Activated gamma-delta T cell treated with anti-CD3 and anti-CD28 coated beads, Interleukin-2, amount 50 U/mL, for 16 hours (primary cell): ENCODE measurements at regions not wholly inside any gene's neighbourhood (a gene's known extent, or its start where the extent isn't known, plus 50 kb on each side); places are given as distances from the start of the nearest gene placed in this dataset.

Experiments used
- DNase-seq: peaks from one replicate; pipeline ENCODE4 v3.0.0-alpha.2; 2020; ENCODE audit warnings: low read depth

DNA sequence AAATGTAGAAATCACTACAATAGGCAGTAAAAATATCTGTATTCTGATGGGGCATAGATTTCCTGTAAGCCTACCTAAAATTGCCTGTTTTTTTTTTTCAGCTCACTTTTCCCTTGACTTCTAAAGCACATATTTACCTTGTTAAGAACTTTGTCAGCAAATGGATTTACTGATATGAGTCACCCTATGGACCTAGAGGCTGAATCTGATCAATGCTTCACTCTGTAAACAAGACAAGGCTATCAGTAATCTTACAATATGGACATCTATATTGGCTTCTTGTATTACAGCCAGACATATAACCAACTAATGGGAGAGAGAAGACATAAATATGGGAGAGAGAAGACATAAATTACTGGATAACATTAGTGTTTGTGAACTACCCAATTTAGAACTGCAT is 792.7 kb upstream of the CHD1 start:
- no peak for DNase-seq

DNA sequence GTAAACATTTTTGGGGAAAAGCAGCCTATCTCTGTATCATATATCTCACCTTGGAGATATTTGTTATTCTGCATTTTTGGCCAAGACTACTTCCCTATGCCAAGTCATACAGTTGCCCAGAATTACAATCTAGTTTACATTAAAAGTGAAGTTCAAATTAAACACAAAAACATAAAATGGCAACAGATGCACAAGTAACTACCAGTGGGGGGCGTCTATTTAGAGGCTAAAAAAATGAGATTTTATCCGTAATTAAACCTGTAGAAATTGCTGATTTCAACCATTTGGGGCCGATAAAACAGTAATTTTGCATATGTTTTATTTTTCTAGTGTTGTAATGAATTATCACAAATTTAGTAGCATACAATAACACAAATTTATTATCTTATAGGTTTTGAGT is 787.1 kb upstream of the CHD1 start:
- no peak for DNase-seq

DNA sequence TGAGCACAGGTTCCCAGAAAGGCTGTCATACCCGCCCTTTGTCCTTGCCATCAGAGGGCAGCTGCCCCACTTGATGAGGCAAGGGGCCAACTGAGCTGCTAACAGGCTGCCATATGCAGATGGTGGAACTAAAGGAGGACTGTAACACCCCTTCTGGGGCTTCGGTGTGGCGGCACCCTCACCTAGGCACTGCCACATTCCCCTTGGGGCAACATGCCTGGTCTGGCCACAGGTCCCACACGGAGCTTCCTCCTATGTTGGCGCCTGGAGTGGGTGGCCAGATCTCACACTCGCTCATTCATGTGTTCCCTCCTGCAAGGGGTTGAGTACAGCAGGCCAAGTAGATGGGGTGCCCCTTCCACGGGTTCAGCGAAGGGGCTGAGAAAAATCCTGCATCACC is 777.4 kb upstream of the CHD1 start:
- DNase-seq, result no peak

DNA sequence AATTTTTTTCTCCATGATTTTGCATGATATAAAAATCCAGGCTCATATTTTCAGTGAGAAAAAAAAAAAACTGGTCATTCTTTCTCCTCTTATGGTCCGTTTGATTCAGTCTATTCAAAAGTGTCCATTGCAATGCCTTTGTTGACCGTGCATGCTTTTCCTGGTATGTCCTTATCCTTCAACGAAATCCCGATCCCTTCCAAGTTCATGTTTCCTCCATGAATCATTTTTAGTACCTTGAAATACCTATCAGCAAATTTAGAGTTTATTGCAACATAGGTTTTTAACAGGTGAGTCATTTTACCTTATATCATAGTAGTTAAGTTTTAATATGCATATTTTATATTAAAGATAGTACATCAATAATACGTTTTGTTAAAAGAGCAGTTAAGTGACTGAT is 773.8 kb upstream of the CHD1 start:
- DNase-seq, result no peak

DNA sequence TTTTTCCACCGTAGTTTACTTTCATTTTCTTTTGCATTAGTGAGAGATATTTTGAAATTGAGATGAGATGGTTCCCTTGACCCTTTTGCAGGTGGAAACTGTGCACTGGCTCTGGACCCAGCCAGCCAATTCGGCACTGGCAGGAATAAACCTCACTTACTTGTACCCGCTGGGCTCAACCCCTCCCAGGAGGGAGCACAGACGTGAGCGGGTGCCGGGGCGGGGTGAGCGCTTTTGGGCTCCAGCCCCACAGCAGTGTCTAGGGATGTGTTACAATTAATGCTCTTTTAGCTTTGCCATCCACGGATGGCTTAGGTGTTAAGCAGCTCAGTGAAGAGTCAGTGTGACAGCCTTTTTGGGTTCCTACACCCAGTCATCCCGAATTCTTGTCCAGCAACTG is 766.1 kb upstream of the CHD1 start:
- no peak for DNase-seq

DNA sequence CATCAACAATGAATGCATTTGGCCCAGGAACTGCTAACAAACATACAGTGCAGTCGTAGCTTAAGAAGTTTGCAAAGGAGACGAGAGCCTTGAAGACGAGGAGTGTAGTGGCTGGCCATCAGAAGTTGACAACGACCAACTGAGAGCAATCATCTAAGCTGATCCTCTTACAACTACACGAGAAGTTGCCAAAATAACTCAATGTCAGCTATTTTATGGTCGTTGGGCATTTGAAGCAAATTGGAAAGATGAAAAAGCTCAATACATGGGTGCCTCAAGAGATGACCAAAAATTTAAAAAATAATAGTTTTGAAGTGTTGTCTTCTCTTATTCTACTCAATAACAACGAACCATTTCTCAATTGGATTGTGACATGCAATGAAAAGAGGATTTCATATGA is 757.7 kb upstream of the CHD1 start:
- no peak for DNase-seq

DNA sequence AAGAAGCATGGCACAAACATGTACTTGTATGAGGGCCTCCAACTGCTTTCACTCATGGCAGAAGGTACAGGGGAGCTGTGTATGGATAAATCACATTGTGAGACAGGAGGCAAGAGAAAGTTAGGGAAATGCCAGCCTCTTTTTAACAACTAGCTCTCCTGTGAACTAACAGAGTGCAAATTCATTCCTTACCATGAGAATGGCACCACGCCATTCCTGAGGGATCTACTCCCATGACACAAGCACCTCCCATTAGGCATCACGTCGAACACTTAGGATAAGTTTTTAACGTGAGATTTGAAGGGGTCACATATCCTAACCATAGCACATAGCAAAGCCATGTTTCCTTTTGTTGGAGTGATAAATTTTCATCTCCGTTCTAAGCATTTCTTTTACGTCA is 747.2 kb upstream of the CHD1 start:
- no peak for DNase-seq

DNA sequence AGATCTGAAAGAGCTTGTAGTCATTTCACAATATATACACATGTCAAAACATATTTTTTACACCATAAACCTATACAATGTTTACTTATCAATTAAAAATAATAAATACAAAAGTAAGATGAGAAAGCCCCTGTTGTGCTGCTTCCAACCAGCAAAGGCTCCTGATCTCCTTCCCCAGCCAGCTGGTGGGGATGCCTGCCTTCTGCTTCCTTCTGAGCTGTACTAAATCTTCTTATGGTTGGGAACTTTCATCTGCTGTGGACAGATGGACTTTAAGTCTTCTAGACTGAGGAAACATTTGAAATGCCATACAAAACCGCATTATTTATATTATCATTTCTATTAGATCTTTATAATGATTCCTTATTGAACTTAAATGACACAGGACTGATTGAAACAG is 745.3 kb upstream of the CHD1 start:
- no peak for DNase-seq

DNA sequence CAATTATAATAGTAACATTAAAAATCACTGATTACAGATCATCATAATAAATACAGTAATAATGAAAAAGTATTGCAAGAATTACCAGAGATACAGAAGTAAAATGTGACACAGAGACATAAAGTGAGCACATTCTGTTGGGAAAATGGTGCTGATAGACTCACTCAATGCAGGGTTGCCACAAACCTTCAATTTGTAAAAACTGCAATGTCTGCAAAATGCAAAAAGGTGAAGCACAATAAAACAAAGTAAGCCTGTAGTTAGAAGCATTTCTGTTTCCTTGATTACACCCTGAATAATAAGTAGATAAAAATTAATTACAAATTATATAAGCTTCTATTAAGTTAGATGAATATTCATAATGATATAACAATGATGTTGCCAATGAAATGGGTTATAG is 736.2 kb upstream of the CHD1 start:
- DNase-seq, result no peak

DNA sequence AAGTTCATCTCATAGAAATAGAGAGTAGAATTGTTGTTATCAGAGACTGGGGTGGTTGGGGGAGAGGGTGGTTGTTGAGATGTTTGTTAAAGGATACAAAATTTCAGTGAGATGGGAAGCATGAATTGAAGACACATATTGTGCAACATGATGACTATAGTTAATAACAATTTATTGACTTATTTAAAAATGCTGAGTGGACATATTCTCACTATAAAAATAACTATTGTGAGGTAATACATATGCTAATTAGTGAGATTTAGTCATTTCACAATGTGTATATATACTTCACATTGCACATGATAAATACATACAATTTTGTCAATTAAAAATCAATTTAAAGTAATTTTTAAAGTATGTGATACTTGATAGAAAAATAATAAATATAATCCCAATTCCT is 722.5 kb upstream of the CHD1 start:
- no peak for DNase-seq

DNA sequence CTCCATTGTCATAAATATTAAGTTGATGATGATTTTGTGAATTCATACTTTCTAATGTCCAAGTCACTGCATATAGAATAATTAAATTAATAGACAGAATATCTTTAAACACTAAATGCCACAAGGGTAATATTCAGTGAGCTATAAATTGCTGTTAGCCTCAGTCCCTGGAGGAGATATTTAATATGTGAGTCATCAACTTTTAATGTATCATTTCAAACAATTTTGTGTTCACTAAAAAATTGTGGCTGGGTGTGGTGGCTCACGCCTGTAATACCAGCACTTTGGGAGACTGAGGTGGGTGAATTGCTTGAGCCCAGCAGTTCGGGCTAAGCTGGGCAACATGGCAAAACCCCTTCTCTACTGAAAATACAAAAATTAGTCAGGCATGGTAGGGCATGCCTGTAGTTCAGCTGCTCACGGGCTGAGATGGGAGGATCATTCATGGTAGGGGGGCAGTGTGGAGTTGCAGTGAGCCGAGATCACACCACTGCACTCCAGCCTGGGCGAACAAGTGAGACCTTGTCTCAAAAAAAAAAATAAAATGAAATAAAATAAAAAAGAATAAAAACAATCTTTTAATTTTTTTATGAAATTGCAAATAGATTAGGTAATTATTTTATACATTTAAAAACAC is 717.3 kb upstream of the CHD1 start:
- DNase-seq, result no peak

DNA sequence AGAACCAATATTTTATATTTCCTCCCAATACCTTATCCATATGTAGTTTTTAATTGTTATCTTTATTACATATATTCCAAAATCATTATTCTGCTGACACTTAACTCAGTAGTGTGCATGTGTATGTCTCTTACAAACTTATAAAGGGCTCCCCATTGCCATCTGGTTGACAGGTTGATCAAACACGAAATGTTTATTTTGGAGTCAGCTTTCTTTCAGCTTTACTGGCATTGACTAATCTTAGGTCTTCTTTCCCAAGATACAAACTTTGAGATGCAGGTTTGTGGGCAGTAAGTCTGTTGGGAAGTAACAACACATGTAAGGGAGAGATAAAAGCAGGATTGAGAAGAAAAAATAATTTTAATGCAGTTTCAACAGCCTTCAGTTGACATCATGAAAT is 716.0 kb upstream of the CHD1 start:
- DNase-seq, result no peak

DNA sequence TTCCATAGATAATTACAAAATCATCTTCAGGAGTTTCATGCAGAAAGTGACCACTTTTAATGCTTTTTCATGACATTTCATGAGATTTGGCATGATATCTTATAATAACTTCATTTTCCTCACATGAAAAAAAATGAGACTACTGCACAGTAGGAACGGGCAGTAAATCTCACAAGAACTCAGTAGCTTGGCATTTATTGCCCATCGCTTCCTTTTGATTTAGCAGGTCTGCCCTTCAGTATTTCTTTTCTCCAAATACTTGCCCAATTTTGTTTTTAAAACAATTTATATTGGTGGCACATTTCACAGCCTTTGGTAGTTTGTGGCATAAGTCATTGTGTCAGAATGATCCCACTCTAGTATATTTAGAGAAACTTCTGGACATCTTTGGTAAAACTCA is 711.8 kb upstream of the CHD1 start:
- no peak for DNase-seq

DNA sequence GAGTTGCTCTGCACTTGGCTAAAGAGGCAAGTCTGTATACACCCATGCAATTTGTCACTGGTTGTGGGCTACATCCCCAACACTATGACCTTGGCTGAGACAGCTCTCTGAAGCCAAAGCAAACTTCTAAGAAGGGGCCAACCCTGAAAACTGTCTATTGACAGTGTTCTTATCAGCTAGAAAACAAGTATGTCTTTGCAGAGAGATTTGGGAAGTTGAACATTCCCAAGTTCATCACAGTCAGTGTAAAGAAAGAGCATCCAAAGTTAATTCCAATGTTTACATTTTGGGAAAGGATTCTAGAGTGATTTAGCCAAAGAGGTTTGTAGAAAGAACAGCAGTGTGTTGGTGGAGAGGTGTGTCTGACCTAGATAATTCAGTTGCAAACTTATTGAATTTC is 711.1 kb upstream of the CHD1 start:
- DNase-seq, result no peak

DNA sequence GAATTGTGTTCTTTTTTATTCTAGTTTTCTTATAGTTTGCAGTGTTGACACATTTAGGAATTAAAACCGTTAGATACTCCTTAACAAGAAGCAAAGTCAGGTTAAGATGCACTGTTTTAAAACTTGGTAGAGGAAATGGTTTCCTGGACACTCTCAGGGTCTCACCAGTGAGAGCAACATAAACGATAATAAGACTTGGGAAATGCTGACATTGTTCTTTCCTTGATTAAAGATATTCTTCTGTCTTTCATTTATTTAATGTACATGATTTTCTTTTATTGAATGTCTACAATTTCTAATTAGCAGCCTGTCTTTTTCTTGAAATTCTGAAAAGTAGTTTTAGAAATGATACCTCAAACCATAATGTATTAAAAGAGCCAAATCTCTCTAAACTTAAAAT is 707.9 kb upstream of the CHD1 start:
- no peak for DNase-seq

DNA sequence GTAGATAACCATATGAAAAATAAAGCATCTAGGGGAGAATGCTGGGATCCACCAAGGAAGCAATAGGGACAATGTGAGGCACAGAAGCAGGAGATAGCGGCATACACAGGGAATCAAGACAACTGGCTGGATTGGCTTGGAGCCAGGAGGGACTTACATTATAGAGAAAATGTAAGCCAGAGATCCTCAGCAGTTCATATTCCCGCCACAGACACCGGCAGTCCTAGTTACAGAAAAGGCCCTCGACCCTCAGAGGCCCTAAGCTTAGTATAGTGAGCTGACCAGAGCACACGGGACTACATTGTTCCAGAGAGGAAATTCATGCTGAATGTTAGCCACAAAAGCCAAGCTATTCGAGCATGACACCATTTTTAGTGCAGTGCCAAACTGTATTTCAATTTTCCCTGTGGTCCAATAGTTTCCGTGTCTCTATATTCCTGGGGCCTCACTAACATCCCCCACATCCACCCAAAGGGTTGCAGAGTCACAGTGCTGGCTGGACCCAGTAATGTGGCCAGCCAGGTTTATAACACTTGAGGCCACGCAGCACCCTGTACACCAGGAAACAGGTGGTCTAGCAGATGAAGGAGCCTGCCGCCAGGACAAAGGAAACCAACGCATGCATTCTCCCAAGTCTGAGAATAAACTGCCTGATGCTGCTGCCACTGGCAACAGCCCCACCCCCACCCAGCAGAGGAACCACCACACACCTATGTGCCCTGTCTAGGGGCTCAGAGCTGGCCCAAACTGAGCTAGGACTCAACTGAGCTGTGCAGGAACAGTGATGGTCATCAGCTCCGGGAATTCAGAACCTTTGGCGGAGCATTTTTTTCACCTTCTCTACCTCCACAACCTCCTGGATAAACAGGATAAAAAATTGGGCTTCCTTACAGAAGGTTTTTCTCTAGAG is 693.2 kb upstream of the CHD1 start:
- DNase-seq, result no peak

DNA sequence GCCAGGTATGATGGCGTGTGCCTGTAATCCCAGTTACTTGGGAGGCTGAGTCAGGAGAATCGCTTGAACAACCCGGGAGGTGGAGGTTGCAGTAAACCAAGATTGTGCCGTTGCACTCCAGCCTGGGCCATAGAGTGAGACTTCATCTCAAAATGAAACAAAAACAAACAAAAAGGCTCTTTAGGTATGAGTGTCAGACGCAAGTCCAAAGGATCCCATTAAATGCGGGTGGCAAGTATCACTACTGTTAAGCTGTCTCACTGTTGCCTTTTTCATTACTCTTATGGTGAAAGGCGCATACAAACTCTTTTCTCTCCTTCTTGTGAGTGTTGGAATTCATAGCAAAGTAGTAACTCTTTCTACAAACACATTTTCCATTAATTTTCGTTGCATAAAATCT is 688.5 kb upstream of the CHD1 start:
- DNase-seq, result no peak

DNA sequence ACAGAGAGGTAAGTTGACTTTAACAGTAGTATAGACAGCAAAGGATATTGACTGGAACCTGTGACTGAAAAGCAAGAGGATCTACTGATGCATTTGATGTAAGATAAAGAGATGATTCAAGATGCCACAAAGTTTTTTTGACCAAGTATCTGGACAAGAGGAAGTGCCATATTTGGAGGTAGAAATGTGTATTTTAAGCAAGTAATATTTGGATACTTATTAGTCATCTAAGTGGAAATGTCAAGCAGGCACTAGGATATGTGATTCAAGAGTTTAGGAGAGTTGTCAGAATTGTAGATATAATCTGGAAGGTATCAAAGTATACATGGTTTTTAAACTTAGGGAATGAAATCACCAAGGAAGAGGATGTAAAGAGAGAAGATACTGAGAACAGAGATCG is 686.1 kb upstream of the CHD1 start:
- no peak for DNase-seq

DNA sequence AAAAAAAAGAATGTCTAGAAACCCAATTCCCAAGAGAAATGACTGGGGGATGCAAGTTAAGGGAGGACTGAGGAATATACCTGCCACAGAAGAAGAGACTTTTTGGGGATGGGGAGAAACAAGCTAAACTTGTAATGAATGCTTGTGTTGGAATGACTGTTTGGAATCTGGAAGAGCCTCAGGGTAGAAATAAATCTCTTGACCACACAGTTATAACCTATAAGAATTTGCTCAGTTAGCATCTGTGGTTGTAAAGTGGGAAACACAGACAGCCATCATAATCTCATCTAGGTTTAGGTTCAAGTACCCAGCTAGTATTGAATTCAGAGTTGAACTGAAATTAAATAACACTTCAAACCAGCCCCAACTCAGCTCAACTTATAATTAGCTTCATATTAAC is 678.3 kb upstream of the CHD1 start:
- DNase-seq, result no peak

DNA sequence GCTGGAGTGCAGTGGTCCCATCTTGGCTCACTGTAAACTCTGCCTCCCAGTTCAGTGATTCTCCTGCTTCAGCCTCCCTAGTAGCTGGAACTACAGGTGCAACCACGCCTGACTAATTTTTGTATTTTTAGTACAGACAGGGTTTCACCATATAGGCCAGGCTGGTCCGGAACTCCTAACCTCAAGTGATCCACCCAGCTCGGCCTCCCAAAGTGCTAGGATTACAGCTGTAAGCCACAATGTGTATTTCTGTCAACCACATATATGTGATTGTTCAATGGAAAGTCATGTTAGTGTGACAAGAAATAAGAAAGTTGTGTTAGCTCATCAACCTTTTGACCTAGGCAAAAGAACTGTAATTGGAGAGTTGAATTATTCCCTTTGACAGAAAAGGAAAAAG is 677.1 kb upstream of the CHD1 start:
- DNase-seq, result no peak

DNA sequence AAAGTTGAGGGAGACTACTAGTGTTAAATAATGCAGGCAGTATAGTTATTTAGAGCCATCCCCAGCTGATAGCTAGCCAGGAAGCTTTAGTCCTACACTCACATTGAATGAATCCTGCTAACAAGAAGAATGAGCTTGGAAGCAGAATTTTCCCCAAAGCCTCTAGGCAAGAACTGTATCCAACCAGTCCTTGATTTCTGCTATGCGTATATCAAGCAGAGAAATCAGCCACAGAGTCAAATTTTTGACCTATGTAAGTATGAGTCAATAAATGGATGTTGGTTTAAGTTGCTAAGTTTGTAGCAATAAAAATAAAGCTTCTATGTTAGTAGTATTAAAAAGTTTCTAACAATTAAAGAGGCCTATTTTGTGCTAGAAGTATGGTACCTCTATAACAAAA is 672.1 kb upstream of the CHD1 start:
- DNase-seq, result no peak

DNA sequence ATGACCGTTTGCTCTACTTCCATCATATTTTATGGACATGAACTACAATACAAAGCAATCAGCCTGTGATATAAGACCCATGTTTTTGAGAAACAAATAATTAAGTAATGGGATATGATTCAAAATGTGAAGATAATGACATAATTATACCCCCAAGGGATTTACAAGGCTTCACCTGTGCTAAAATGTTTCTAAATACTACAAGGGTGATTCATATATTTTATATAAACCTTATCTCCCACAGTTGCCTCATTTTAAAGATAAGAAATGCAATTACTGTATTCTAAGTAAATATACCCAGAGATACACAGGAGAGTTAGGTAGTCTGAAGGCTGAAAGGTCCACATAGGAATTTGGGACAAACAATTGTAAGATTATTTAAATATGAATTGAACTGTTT is 662.0 kb upstream of the CHD1 start:
- no peak for DNase-seq

DNA sequence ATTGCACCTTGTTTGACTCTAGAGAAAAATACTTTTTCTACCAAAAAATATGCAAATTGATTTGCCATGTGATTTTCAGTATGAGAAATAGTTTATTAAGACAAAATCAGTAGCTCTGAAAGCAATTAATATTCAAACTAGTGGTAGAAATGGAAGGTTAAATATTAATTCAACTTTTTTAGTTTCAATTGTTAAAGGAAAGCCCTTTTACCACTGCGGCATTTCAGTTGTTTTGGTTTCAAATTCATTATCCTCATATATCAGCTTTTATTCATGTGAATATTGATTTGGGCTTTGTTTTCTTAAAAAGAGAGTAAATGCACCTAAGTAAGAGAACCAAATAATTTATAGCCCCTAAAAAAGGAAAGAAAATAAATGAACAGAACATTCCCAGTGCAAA is 660.6 kb upstream of the CHD1 start:
- DNase-seq, result no peak

DNA sequence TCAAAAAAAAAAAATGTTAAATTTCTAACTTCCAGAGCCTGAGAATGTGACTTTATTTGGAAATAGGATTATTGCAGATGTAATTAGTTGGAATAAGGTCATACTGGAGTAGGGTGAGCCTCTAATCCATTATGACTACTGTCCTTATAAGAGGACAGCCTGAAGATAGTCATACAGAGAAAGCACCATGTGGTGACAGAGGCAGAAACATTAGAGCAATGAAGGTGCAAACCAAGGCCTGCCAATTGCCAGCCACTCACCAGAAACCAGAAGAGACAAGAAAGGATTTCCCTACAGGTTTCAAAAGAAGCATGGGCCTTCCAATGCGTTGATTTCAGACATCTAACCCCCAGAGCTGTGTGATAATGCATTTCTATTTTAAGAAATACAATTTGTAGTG is 659.2 kb upstream of the CHD1 start:
- no peak for DNase-seq
